ENCODE measurements at regions not wholly inside any gene's neighbourhood (a gene's known extent, or its start where the extent isn't known, plus 50 kb on each side); places are given as distances from the start of the nearest gene placed in this dataset.

GRCh38 chr1:214164173-214164572 is 116.8 kb upstream of the SMYD2 start:
- ChIA-PET POLR2A (no interaction called here), CTCF (no interaction called here)
- H3K9me3 Mint-ChIP-seq: no peaks in the 10 kb centered on the region
- H3K27ac Mint-ChIP-seq: no peak overlapping the region
- no peaks in the 10 kb centered on the region for H3K36me3 ChIP-seq (ENCODE audit: insufficient read depth, low read length)
- H3K27ac ChIP-seq (ENCODE audit: low read depth in 1 of 2, low read length in 2 of 2): no peak overlapping the region
- no peak overlapping the region for H3K4me3 Mint-ChIP-seq
- H3K36me3 Mint-ChIP-seq (ENCODE audit: low read depth): no peaks in the 10 kb centered on the region
- no peak overlapping the region for H3K4me3 ChIP-seq (ENCODE audit: low read length)
- no peaks in the 10 kb centered on the region for H3K4me1 ChIP-seq (ENCODE audit: insufficient read depth, low read length)
- no peaks in the 10 kb centered on the region for H3K9me3 ChIP-seq (ENCODE audit: control insufficient read depth in 1 of 2, insufficient read depth in 1 of 2, low read length in 2 of 2)
- peaks cover 5 to 6% of the 10 kb centered on the region in 2 experiments for H3K27me3 ChIP-seq (ENCODE audit: control insufficient read depth in 1 of 2, insufficient read depth in 2 of 2, low read length in 2 of 2)
- H3K4me1 Mint-ChIP-seq (ENCODE audit: low read depth): no peaks in the 10 kb centered on the region
- TF ChIP-seq CTCF (IDR thresholded peaks at IDR 0.05): no peak
- H3K27me3 Mint-ChIP-seq: peaks cover 30% of the 10 kb centered on the region
- no peak for ATAC-seq (ENCODE audit: poor library complexity)
- no peak for DNase-seq
- intact Hi-C loops (cut with DNase I, micrococcal nuclease): no loop called here

DNA sequence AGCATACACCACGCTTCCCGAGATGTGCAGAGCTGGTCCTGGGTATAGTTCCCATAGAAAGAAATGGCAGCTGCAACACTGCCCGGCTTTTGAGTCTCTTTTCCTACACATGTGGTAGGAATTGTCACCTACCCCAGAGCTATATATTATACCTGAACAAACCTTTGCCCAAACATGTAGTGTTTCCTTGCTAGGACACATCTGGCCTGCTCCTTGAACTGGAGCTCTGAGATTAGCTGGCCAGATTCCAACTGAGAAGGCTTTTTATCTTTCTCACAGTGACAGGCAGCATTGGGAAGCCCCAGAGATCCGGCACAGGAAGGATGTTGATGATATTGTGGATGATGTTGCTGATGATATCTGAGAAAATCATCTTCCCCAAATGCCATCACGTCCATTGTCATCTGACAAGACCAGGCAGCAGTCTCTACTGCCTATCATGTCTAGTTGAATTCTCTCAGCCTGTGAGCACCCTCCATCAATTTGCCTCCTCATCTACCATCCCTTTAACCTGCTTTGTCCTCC is 115.0 kb upstream of the SMYD2 start:
- POLR2A ChIA-PET: no interaction called here
- no peaks in the 10 kb centered on the region for H3K4me1 Mint-ChIP-seq (ENCODE audit: low read depth)
- H3K27me3 Mint-ChIP-seq: peaks cover 25% of the 10 kb centered on the region
- H3K36me3 Mint-ChIP-seq (ENCODE audit: low read depth): no peaks in the 10 kb centered on the region
- ATAC-seq (ENCODE audit: poor library complexity) (no peak), DNase-seq (no peak)
- Histone ChIP-seq H3K36me3 (ENCODE audit: insufficient read depth, low read length) (no peaks in the 10 kb centered on the region), H3K27ac (ENCODE audit: low read depth in 1 of 2, low read length in 2 of 2) (no peak overlapping the region), H3K27me3 (ENCODE audit: control insufficient read depth in 1 of 2, insufficient read depth in 2 of 2, low read length in 2 of 2) (peaks cover 5 to 6% of the 10 kb centered on the region in 2 experiments), H3K4me3 (ENCODE audit: low read length) (no peak overlapping the region), H3K4me1 (ENCODE audit: insufficient read depth, low read length) (no peaks in the 10 kb centered on the region), H3K9me3 (ENCODE audit: control insufficient read depth in 1 of 2, insufficient read depth in 1 of 2, low read length in 2 of 2) (no peaks in the 10 kb centered on the region)
- CTCF ChIA-PET: no interaction called here
- no peak for TF ChIP-seq CTCF (IDR thresholded peaks at IDR 0.05)
- H3K9me3 Mint-ChIP-seq: no peaks in the 10 kb centered on the region
- no peak overlapping the region for H3K27ac Mint-ChIP-seq
- H3K4me3 Mint-ChIP-seq: no peak overlapping the region
- intact Hi-C loops (cut with DNase I, micrococcal nuclease): no loop called here

DNA sequence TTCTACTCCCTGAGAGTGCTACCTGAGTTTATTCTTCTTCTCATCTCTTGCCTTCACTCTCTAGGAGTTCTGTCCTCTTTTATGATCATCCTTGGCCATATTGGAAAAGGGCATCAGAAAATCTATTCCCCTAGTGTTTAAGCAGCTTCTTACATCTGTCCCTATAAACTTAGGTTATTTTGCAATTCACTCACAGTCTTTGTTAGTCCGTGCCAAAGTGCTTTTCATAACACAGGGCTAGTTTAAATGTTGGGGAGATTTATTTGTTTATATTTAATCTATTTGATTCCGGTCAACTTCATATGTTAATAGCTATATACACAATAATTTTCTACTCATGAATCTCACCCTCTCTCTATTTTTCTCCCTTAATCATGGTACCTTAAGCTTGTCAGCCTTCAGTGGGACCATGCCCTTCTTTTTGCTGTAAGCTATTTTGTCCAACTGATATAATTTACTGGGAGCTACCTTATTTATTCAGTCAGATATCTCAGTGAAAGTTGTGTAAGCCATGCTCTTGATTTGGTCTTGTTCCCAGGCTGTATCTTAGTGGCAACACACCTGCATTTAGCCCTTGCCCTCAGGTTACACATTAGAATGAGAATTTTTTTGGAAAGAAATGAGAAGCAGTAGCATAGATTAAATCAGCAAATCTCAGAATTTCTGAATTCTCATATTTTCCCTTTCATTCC is 106.3 kb upstream of the SMYD2 start:
- intact Hi-C loops (cut with DNase I, micrococcal nuclease): no loop called here
- no peak for TF ChIP-seq CTCF (IDR thresholded peaks at IDR 0.05)
- CTCF ChIA-PET: no interaction called here

More for the DNA sequence above, 106.3 kb upstream of the SMYD2 start:
- H3K27ac ChIP-seq (ENCODE audit: low read depth in 1 of 2, low read length in 2 of 2): no peak overlapping the region
- ATAC-seq (ENCODE audit: poor library complexity) (no peak), DNase-seq (no peak)
- no peaks in the 10 kb centered on the region for H3K4me1 Mint-ChIP-seq (ENCODE audit: low read depth)
- H3K36me3 Mint-ChIP-seq (ENCODE audit: low read depth): no peaks in the 10 kb centered on the region
- H3K4me1 ChIP-seq (ENCODE audit: insufficient read depth, low read length): no peaks in the 10 kb centered on the region
- peaks cover 0 to 6% of the 10 kb centered on the region in 2 experiments for H3K27me3 ChIP-seq (ENCODE audit: control insufficient read depth in 1 of 2, insufficient read depth in 2 of 2, low read length in 2 of 2)
- H3K9me3 Mint-ChIP-seq: no peaks in the 10 kb centered on the region
- peaks cover 57% of the 10 kb centered on the region for H3K27me3 Mint-ChIP-seq
- POLR2A ChIA-PET: no interaction called here
- H3K9me3 ChIP-seq (ENCODE audit: control insufficient read depth in 1 of 2, insufficient read depth in 1 of 2, low read length in 2 of 2): no peaks in the 10 kb centered on the region
- no peak overlapping the region for H3K4me3 ChIP-seq (ENCODE audit: low read length)
- H3K4me3 Mint-ChIP-seq: no peak overlapping the region
- no peak overlapping the region for H3K27ac Mint-ChIP-seq
- H3K36me3 ChIP-seq (ENCODE audit: insufficient read depth, low read length): no peaks in the 10 kb centered on the region

Measured in CD4-positive, alpha-beta T cell (primary cell).